HG02798 (cell line): ENCODE measurements at regions not wholly inside any gene's neighbourhood (a gene's known extent, or its start where the extent isn't known, plus 50 kb on each side); places are given as distances from the start of the nearest gene placed in this dataset.
"Not testable (repeated sequence)": the region's sequence is repeated elsewhere in the genome, so short reads cannot be mapped to it uniquely, and the experiment has no call there.

Experiments
- ATAC-seq: cut with Tn5 transposase; IDR thresholded peaks from one replicate; pipeline ENCODE4 v1.9.1; 2021; ENCODE audit warnings: mild to moderate bottlenecking; ENCODE audit not compliant: unreplicated experiment, poor library complexity

- no peak for ATAC-seq
Observed at GRCh38 chr7:68938151-68938550, 660.1 kb upstream of the AUTS2 start.

- ATAC-seq = no peak
Observed at GRCh38 chr7:68943786-68944185, 654.5 kb upstream of the AUTS2 start.

- no peak for ATAC-seq
Observed at GRCh38 chr7:68955656-68956055, 642.6 kb upstream of the AUTS2 start.

GRCh38 chr7:68958571-68958970, 639.7 kb upstream of the AUTS2 start:
- ATAC-seq = no peak

- no peak for ATAC-seq
Observed at GRCh38 chr7:68963552-68963951, 634.7 kb upstream of the AUTS2 start.

- ATAC-seq = no peak
Observed at GRCh38 chr7:68964060-68964459, 634.2 kb upstream of the AUTS2 start.

- ATAC-seq = no peak
Observed at GRCh38 chr7:68965351-68965750, 632.9 kb upstream of the AUTS2 start.

GRCh38 chr7:68967598-68967997, 630.7 kb upstream of the AUTS2 start:
- ATAC-seq = no peak

- no peak for ATAC-seq
Observed at GRCh38 chr7:68969571-68969970, 628.7 kb upstream of the AUTS2 start.

GRCh38 chr7:68971634-68972340, 626.5 kb upstream of the AUTS2 start:
- ATAC-seq = no peak

- no peak for ATAC-seq
Observed at GRCh38 chr7:68977385-68978055, 620.8 kb upstream of the AUTS2 start.

GRCh38 chr7:68978710-68979109, 619.6 kb upstream of the AUTS2 start:
- no peak for ATAC-seq

- no peak for ATAC-seq
Observed at GRCh38 chr7:68980011-68980410, 618.3 kb upstream of the AUTS2 start.

GRCh38 chr7:68980432-68980831, 617.8 kb upstream of the AUTS2 start:
- not testable (repeated sequence) for ATAC-seq

GRCh38 chr7:68984306-68984705, 614.0 kb upstream of the AUTS2 start:
- ATAC-seq = no peak

GRCh38 chr7:68994841-68995240, 603.4 kb upstream of the AUTS2 start:
- ATAC-seq = no peak

- ATAC-seq = no peak
Observed at GRCh38 chr7:68998136-68998535, 600.1 kb upstream of the AUTS2 start.

GRCh38 chr7:69002416-69002815, 595.9 kb upstream of the AUTS2 start:
- no peak for ATAC-seq

GRCh38 chr7:69012149-69012548, 586.1 kb upstream of the AUTS2 start:
- no peak for ATAC-seq

- no peak for ATAC-seq
Observed at GRCh38 chr7:69017208-69017607, 581.1 kb upstream of the AUTS2 start.

- no peak for ATAC-seq
Observed at GRCh38 chr7:69018200-69018599, 580.1 kb upstream of the AUTS2 start.

- no peak for ATAC-seq
Observed at GRCh38 chr7:69019437-69019836, 578.8 kb upstream of the AUTS2 start.
